SK-N-SH treated with all-trans-retinoic acid at 6 μM for 48 hours (cell line): ENCODE measurements at regions not wholly inside any gene's neighbourhood (a gene's known extent, or its start where the extent isn't known, plus 50 kb on each side); places are given as distances from the start of the nearest gene placed in this dataset.

Experiments used
- OSR1 ChIP-seq: fragments of 250-450 bp; sonication (Bioruptor Pico); IDR thresholded peaks from 2 replicates; pipeline ENCODE4 v1.8.0; 2022; ENCODE audit warnings: moderate library complexity, mild to moderate bottlenecking, inconsistent platforms
- PATZ1 ChIP-seq: fragments of 250-450 bp; sonication (Bioruptor Pico); IDR thresholded peaks from 2 replicates; pipeline ENCODE4 v1.8.0; 2020; ENCODE audit warnings: mild to moderate bottlenecking, moderate library complexity, borderline replicate concordance
- POU6F1 ChIP-seq: fragments of 250-450 bp; sonication (Bioruptor Pico); IDR thresholded peaks from 2 replicates; pipeline ENCODE4 v1.8.0; 2021; ENCODE audit warnings: low read depth, mild to moderate bottlenecking, moderate library complexity, borderline replicate concordance
- ZFP3 ChIP-seq: fragments of 250-450 bp; sonication (Bioruptor Pico); IDR thresholded peaks from 2 replicates; pipeline ENCODE4 v1.5.0; 2020; ENCODE audit warnings: mild to moderate bottlenecking, moderate library complexity
- ZFP30 ChIP-seq: fragments of 450-650 bp; formaldehyde crosslinking; IDR thresholded peaks from 2 replicates; pipeline ENCODE4 v1.5.0; 2022; ENCODE audit warnings: mild to moderate bottlenecking, moderate library complexity

DNA sequence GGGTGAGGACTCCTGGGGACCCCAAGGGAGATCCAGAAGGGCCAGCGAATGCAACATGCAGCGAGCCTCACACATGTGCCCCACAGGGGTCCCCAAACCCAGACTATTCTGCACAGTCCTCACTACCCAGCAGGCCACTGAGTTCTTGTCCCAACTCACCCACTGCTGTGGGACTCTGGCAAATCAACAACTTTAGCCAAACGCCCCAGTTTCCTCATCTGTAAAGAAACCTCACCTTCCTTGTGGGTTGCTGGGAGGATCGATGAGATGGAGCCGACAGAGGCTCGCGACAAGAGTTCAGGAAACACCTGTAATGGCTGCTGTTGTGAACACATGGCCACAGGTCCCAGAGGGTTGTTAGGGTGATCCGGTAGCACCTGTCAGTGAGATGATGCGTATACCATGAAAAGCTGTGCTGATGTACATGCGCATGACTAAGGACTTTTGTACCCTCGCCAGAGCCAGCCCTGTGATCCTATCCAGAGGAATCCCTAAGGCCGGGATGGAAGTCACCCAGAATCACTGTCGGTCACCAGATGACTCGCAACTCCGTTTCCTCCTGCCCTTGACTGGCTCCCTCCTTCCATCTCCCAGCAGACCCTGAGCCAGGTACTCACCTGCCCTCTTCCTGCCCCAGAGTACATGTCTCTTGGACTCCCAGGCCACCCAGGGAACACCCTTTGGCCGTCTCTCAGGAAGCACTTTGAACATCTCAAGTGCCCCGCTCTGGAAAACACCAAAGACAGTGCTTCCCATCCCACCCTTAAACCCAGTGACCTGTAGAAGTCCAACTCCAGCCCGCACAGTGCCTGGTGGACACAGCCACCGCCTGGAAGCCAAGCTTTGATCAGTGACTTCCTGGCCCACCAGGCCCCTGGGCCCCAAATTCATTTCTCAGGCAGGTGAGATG is 103.3 kb upstream of the ID2 start:
- TF ChIP-seq POU6F1 (CRISPR knock-in tag) (no peak), ZFP3 (no peak), ZFP30 (CRISPR knock-in tag) (no peak), OSR1 (CRISPR knock-in tag) (no peak), PATZ1 (CRISPR knock-in tag) (no peak)
